ENCODE measurements at regions not wholly inside any gene's neighbourhood (a gene's known extent, or its start where the extent isn't known, plus 50 kb on each side); places are given as distances from the start of the nearest gene placed in this dataset.

DNA sequence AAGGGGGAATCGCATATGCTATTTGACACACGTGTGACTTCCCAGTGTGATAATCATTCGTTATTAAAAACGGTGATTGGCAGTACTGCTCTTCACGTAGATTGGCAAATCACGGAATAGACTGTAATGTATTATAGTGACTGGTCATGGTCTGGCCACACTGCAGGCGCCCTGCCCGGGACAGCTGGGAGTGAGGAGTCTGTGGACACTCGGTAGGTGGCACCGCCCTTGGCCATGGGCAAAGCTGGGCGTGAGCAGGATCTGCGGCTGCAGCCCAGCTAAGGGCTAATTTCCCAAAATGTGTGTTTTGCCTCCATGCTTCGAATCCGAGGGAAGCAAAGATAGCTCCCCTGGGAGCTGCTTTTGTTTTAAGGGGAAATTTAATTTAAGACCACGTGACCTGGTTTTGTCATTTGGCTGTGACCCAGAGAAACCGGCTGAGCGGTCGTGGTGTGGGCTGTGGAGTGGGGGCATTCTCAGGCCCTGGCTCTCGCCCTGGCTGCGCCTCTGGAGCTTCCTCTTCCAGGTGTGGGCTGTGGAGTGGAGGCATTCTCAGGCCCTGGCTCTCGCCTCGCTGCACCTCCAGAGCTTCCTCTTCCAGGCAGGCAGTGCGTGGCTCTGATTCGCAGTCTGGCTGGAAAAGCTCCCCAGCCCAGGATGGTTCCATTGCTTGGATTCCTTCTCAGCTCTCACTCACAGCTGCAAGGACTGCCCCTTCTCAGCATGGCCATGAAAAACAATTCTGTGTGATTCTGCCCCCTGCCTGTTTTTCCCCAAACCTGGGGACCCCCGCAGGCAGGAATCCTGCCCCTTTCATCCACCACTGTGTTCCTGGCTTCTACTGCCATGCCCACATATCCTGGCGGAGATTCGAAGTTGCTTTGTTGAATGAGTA is 131.1 kb downstream of the OLFM1 start:
- no peaks in the 10 kb centered on the region for H3K36me3 Mint-ChIP-seq
- H3K27ac Mint-ChIP-seq: no peak overlapping the region
- H3K27me3 Mint-ChIP-seq: peaks cover 3% of the 10 kb centered on the region
- ATAC-seq (no peak), DNase-seq (no peak)
- no peaks in the 10 kb centered on the region for H3K4me1 Mint-ChIP-seq
- H3K9me3 Mint-ChIP-seq (ENCODE audit: low read depth): no peaks in the 10 kb centered on the region
- CTCF ChIA-PET: no interaction called here
- no peak overlapping the region for H3K4me3 Mint-ChIP-seq

DNA sequence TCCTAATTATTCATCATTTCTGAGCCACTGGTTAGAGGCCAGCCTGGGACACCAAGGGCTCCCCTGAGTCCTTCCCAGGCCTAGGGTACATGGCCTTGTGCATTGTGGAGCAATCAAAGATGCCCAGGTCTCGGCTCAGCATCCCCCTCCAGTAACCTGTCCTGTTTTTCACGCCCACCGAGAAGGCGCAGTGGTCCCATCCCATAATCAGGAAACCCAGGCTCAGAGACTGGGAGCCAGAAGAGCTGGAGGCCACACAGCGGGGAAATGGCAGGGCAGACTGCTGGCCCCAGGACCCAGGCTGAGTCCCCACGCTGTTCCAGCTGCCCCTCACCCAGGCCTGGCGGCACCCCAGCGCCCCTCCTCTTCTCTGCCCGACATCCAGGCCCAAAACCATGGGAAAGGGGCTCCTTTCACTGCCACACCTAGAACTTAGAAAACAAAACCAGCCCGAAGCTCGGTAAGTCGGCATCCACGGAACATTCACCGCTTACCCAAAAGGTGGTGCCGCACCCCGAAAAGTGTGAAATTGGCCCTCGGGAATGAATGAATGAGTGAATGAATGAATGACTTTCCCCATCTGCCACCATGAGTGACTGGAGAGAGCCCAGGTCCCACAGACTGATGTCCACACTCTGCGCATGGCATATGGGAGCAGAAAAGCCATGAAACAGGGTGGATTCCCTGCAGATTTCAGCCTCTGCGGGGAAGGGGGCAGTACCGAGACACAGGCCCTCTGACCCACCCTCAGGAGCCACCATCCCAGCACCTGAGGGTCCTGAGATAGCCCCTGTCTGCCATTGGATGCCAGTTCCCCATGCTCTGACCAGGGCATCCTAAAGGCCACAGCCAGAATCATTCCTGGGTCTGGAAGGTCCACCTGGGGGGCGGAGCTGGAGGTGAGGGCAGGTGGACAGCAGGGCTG is 132.5 kb downstream of the OLFM1 start:
- H3K4me1 Mint-ChIP-seq: no peaks in the 10 kb centered on the region
- CTCF ChIA-PET: no interaction called here
- H3K27ac Mint-ChIP-seq: no peak overlapping the region
- no peaks in the 10 kb centered on the region for H3K9me3 Mint-ChIP-seq (ENCODE audit: low read depth)
- peaks cover 3% of the 10 kb centered on the region for H3K27me3 Mint-ChIP-seq
- ATAC-seq (no peak), DNase-seq (no peak)
- H3K36me3 Mint-ChIP-seq: no peaks in the 10 kb centered on the region
- H3K4me3 Mint-ChIP-seq: no peak overlapping the region

DNA sequence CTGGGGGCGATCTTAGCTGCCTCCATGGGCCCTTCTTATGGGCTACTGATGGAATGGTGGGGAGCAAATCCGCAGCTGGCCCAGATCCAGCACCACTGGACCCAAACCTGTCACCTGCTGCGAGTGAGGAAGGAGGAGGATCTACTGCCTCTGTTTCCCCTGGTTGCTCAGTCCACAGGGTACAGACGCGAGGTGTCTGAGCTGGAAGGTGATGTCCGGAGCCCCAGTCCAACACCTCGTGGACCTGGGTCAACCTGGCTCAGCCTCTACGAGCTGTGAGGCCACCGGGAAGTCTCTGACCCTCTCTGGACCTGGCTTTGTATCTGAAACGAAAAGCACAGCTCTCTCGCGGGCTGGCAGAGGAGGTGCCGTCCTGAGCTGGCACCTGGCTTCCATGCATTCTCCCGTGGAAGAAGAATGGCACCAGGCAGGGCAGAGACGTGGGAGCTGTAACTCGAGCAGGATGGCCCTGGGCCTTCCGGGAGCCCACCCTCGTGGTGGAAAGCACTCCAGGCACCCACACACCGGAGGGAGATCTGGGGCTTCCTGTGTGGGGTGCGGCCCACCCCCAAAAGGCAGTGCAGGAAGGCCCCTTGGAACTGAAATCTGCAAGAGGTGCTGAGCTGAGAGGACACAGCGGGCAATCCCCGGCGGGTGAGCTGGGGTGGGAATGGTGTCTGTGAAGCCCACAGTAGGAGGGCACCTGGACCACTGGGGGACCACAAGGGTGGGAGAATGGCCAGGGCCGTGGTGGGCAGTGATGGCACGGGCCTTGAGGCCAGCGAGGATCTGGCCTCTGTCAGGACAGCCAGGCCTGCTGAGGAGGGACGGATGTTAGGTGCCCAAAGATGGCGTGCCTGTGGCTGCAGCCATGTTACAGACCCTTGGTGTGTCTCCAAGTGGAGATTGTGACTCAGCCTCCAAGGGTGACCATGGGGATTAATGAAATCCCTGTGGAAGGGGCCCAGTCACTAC is 133.4 kb downstream of the OLFM1 start:
- Mint-ChIP-seq H3K4me3 (no peak overlapping the region), H3K27me3 (peaks cover 3% of the 10 kb centered on the region), H3K9me3 (ENCODE audit: low read depth) (no peaks in the 10 kb centered on the region), H3K36me3 (no peaks in the 10 kb centered on the region), H3K27ac (no peak overlapping the region), H3K4me1 (no peaks in the 10 kb centered on the region)
- CTCF ChIA-PET: no interaction called here
- ATAC-seq: no peak
- no peak for DNase-seq

DNA sequence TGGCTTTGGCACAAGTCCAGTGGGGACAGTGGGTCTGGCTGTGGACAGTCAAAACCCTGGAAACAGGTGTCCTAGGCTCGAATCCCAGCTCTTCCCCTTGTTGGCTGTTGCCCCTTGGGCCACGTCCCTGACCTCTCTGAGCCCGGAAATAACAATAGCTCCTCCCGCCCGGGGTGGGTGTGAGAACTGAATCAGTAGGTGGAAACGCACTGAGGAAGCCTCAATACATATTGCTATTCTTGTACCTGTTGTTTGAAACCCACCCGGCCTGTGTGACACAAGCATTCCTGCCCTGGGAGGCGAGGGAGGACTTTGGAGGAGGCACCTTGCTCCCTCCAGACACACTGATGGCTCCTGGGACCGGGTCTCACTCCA is 134.1 kb downstream of the OLFM1 start:
- Mint-ChIP-seq H3K4me3 (no peak overlapping the region), H3K27me3 (peaks cover 3% of the 10 kb centered on the region), H3K4me1 (no peaks in the 10 kb centered on the region), H3K9me3 (ENCODE audit: low read depth) (no peaks in the 10 kb centered on the region), H3K27ac (no peak overlapping the region), H3K36me3 (no peaks in the 10 kb centered on the region)
- DNase-seq (no peak), ATAC-seq (no peak)
- CTCF ChIA-PET: no interaction called here

DNA sequence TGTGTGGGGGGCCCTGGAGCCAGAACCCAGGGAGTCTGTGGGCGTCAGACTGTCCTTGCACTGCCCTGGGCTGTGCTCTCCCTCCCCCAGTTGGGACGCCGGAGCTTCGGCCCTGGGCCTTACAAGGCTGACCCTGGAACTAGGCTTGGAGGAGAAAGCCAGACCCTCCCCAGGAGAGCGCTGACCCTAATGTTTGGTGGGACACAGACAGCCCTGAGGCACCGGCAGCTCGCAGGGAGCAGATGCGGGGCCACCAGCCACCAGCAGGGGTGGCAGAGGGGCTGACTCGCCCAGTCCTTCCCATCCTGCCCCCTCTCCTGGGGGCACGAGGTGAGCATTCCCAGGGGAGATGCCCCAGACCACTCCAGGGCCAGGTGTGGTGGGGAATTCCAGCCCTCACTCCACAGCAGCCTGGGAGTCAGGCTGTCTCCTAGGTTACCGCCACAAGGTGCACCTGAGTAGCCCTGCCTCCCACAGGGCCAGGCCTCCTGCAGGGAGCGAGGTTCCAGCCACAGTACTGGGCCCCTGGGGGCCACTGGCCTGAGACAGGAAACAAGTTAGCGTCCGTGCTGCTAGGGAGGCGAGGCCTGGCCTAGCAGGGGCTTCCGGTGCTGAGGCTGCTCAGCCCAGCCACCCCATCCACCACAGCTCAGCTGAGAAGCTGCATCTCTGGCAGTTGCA is 134.6 kb downstream of the OLFM1 start:
- Mint-ChIP-seq H3K4me3 (no peak overlapping the region), H3K9me3 (ENCODE audit: low read depth) (no peaks in the 10 kb centered on the region), H3K4me1 (no peaks in the 10 kb centered on the region), H3K27ac (no peak overlapping the region), H3K27me3 (peaks cover 3% of the 10 kb centered on the region), H3K36me3 (no peaks in the 10 kb centered on the region)
- DNase-seq (no peak), ATAC-seq (no peak)
- CTCF ChIA-PET: no interaction called here

DNA sequence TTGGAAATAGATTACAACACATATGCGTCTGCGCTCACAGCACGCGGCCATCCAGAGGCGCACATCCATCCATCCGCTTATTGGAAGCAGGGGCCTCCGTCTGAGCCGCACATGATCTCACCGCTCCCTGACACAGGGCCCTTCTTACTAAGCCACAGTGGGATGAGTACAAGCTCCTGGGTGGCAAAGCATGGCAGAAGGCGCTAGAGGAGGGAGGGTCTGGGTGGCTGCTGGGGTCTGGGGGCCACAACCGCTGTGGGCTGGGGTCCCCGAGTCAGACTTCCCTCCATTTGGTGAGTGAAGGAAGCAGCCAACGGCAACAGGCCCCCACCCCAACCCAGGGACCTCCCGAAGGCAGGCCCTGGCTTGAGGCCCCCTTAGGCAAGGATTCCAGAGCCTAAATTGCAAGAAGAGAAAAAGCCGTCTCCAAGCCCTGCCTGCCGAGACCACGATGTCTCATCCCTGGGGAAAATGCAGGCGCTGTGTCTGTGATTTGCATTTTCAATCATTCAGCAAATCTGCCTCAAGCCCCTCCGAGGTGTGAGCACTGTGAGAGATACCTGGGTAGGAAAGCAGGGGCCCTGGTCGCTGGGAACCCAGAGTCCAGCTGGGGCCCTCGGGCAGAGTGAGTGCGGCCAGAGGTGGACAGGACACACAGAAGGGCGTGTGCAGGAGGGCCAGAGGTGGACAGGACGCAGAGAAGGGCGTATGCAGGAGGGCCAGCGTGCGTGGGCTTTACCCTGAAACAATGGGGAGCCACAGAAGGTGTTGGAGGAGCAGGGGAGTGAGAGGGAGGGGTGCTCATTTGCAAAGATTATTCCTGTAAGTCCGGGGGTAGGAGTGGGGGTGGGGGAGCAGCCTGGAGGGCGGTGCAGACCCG is 135.7 kb downstream of the OLFM1 start:
- Mint-ChIP-seq H3K27me3 (no peaks in the 10 kb centered on the region), H3K27ac (no peak overlapping the region), H3K9me3 (ENCODE audit: low read depth) (no peaks in the 10 kb centered on the region), H3K4me1 (no peaks in the 10 kb centered on the region), H3K36me3 (no peaks in the 10 kb centered on the region), H3K4me3 (no peak overlapping the region)
- ATAC-seq (no peak), DNase-seq (no peak)
- CTCF ChIA-PET: no interaction called here

DNA sequence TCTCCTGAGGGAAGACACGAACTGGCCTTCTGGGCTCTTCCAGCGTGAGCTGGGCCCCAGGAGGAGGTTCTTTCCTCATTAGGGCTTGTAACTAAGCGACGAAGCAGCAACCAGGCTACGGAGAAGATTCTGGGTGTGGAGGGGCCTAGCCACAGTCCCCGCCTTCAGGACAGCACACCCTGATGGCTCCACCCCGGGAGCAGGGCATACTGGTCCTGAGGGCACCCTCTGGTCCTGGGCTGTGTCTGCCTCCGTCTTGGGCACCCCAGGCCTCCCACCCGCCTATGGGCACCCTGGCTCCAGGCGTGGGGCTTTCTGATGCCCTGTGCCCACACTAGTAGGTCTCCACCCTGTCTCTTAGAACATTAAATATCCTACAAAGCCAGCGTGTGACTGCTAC is 136.4 kb downstream of the OLFM1 start:
- CTCF ChIA-PET: no interaction called here
- Mint-ChIP-seq H3K9me3 (ENCODE audit: low read depth) (no peaks in the 10 kb centered on the region), H3K27me3 (no peaks in the 10 kb centered on the region), H3K4me1 (no peaks in the 10 kb centered on the region), H3K36me3 (no peaks in the 10 kb centered on the region), H3K4me3 (no peak overlapping the region), H3K27ac (no peak overlapping the region)
- ATAC-seq (no peak), DNase-seq (no peak)

DNA sequence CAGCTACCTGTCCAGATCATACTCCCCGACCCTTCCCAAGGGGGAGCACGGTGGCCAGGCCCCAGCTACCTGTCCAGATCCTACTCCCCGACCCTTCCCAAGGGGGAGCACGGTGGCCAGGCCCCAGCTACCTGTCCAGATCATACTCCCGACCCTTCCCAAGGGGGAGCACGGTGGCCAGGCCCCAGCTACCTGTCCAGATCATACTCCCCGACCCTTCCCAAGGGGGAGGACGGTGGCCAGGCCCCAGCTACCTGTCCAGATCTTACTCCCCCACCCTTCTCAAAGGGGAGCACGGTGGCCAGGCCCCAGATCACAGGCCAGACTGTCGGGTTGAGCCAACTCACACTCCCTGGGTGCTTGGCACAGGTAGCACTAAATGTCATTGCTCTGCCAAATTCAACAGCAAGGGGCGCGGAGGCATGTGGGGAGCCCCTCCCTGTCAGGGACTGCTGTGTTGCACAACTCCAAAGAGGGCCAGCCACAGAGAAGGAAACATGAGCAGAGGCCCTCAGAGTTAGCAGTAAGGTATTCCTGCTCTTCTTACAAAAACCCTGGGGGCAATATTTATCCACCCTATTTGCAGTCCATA is 136.9 kb downstream of the OLFM1 start:
- Mint-ChIP-seq H3K36me3 (no peaks in the 10 kb centered on the region), H3K9me3 (ENCODE audit: low read depth) (no peaks in the 10 kb centered on the region), H3K4me3 (no peak overlapping the region), H3K4me1 (no peaks in the 10 kb centered on the region), H3K27ac (no peak overlapping the region), H3K27me3 (no peaks in the 10 kb centered on the region)
- DNase-seq (no peak), ATAC-seq (no peak)
- CTCF ChIA-PET: no interaction called here

DNA sequence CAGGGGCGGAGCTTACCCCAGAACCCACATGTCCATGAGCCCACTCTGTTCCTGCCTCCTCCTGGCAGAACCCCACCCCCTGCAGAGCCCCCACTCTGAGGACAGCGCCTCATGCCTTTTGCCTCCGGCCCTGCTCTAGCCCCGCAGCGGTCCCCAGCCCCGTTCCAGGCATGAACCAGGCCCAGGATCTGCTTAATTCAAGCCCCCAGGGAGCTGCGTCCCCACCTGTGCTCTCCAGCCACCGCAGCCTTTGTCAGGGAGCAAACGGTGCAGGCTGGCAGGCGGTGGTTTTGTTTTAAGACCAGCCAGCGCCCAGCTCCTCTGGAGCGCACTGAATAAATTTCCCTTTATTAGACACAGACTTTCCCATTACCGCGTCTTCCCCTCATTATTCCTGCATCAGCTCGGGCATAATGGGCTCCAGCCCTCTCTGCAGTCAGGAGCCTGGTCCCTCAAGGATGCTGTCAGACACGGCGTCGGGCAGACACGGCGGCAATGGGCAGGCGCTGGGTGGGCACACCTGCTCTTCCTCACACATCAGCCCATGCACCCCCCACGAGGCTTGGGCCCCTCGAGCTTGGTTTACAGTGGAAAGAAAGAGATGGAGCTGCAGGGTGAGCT is 137.6 kb downstream of the OLFM1 start:
- Mint-ChIP-seq H3K36me3 (no peaks in the 10 kb centered on the region), H3K4me3 (no peak overlapping the region), H3K4me1 (no peaks in the 10 kb centered on the region), H3K9me3 (ENCODE audit: low read depth) (no peaks in the 10 kb centered on the region), H3K27me3 (no peaks in the 10 kb centered on the region), H3K27ac (no peak overlapping the region)
- DNase-seq: no peak
- ATAC-seq: no peak
- CTCF ChIA-PET: no interaction called here

DNA sequence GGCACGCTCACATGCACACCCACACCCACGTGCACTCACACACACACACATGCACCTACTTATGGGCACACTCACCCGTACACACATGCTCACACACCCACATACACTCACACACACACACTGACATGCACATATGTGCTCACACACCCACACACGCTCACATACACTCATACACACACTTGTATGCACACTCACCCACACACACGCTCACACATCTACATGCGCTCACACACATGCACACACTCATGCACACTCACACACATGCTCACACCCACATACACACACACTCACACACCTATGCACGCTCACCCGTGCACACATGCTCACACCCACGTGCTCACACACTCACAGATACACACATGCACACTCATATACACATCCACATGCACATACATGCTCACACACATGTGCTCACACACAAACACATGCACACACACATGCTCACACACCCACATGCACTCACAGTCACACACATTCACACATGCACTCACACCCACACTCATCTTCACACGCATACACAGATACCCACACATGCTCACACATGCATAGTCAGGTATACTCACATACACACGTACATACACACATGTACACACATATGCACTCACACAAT is 138.3 kb downstream of the OLFM1 start:
- Mint-ChIP-seq H3K4me1 (no peaks in the 10 kb centered on the region), H3K36me3 (no peaks in the 10 kb centered on the region), H3K4me3 (no peak overlapping the region), H3K27me3 (no peaks in the 10 kb centered on the region), H3K9me3 (ENCODE audit: low read depth) (no peaks in the 10 kb centered on the region), H3K27ac (no peak overlapping the region)
- no peak for DNase-seq
- CTCF ChIA-PET: no interaction called here
- no peak for ATAC-seq

DNA sequence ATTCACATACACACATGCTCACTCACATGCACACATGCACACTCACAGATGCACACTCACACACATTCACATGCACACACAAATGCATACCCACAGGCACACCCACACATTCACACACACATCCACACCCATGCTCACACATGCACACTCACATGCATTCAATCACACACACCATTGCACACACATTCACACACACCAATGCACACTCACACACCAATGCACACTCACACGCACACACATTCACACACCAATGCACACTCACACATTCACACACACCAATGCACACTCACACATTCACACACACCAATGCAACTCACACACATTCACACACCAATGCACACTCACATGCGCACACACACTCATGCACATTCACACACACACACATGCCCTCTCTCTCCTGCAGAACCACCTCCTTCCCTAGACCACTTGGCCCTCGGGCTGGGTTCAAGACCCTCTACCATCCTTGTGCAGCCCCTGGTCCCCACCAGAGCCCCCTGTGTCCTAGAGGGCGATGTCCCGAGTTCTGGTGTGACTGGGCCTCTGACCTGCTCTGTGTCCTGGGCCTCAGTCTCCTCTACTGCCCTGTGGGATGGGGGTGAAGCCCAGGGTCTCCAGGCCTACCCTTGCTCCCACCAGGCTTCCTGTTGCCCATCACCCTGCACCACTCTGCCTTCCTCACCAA is 139.0 kb downstream of the OLFM1 start:
- ATAC-seq (no peak), DNase-seq (no peak)
- Mint-ChIP-seq H3K4me1 (no peaks in the 10 kb centered on the region), H3K9me3 (ENCODE audit: low read depth) (no peaks in the 10 kb centered on the region), H3K27ac (no peak overlapping the region), H3K4me3 (no peak overlapping the region), H3K36me3 (no peaks in the 10 kb centered on the region), H3K27me3 (no peaks in the 10 kb centered on the region)
- CTCF ChIA-PET: no interaction called here
